ENCODE measurements at regions not wholly inside any gene's neighbourhood (a gene's known extent, or its start where the extent isn't known, plus 50 kb on each side); places are given as distances from the start of the nearest gene placed in this dataset.
"Not testable (repeated sequence)": the region's sequence is repeated elsewhere in the genome, so short reads cannot be mapped to it uniquely, and the experiment has no call there.

GRCh38 chr1:147389532-147390184, 147.2 kb downstream of the CHD1L start:
- H3K4me3 ChIP-seq (replicated peaks; ENCODE audit: low read depth, low read length): no peak overlapping the region
- DNase-seq (ENCODE audit: extremely low read depth, low read depth): peak; percentile 11
- TF ChIP-seq CTCF (IDR thresholded peaks at IDR 0.05; ENCODE audit: low read depth, low read length, missing control alignments): peak; percentile 65

GRCh38 chr1:147390185-147390542, 147.7 kb downstream of the CHD1L start:
- DNase-seq (ENCODE audit: extremely low read depth, low read depth): no peak
- TF ChIP-seq CTCF (IDR thresholded peaks at IDR 0.05; ENCODE audit: low read depth, low read length, missing control alignments): no peak
- no peak overlapping the region for H3K4me3 ChIP-seq (replicated peaks; ENCODE audit: low read depth, low read length)

- no peak overlapping the region for H3K4me3 ChIP-seq (replicated peaks; ENCODE audit: low read depth, low read length)
- DNase-seq (ENCODE audit: extremely low read depth, low read depth): no peak
- no peak for TF ChIP-seq CTCF (IDR thresholded peaks at IDR 0.05; ENCODE audit: low read depth, low read length, missing control alignments)
Measured at GRCh38 chr1:147391114-147391513, 148.6 kb downstream of the CHD1L start.

GRCh38 chr1:147402326-147403045, 138.8 kb upstream of the BCL9 start:
- not testable (repeated sequence) for H3K4me3 ChIP-seq (replicated peaks; ENCODE audit: low read depth, low read length); DNase-seq (ENCODE audit: extremely low read depth, low read depth)

- H3K4me3 ChIP-seq (replicated peaks; ENCODE audit: low read depth, low read length); DNase-seq (ENCODE audit: extremely low read depth, low read depth): not testable (repeated sequence)
Measured at GRCh38 chr1:147404344-147404743, 137.0 kb upstream of the BCL9 start.

GRCh38 chr1:147409886-147410285, 131.4 kb upstream of the BCL9 start:
- TF ChIP-seq CTCF (IDR thresholded peaks at IDR 0.05; ENCODE audit: low read depth, low read length, missing control alignments): no peak
- no peak overlapping the region for H3K4me3 ChIP-seq (replicated peaks; ENCODE audit: low read depth, low read length)
- DNase-seq (ENCODE audit: extremely low read depth, low read depth): no peak

- no peak for DNase-seq (ENCODE audit: extremely low read depth, low read depth)
- no peak for TF ChIP-seq CTCF (IDR thresholded peaks at IDR 0.05; ENCODE audit: low read depth, low read length, missing control alignments)
Measured at GRCh38 chr1:147413110-147413605, 128.1 kb upstream of the BCL9 start.

More at GRCh38 chr1:147413110-147413605, 128.1 kb upstream of the BCL9 start:
- no peak overlapping the region for H3K4me3 ChIP-seq (replicated peaks; ENCODE audit: low read depth, low read length)
